Ascending aorta (tissue), 2 donors: ENCODE measurements at regions not wholly inside any gene's neighbourhood (a gene's known extent, or its start where the extent isn't known, plus 50 kb on each side); places are given as distances from the start of the nearest gene placed in this dataset.

Source experiments
- DNase-seq, 2 donors: peaks; one replicate each; pipeline ENCODE4 v3.0.0-alpha.2; 2019; ENCODE audit warnings: low spot score in 2 of 2
- H3K27ac ChIP-seq, 2 donors: fragments of 200-600 bp; sonication (generic); one replicate each; pipeline ENCODE4 v1.5.1; 2016 to 2017; ENCODE audit warnings: mild to moderate bottlenecking in 1 of 2
- H3K27me3 ChIP-seq: fragments of 200-600 bp; sonication (generic); one replicate; pipeline ENCODE4 v1.5.1; 2017
- H3K36me3 ChIP-seq, 2 donors: fragments of 200-600 bp; sonication (generic); one replicate each; pipeline ENCODE4 v1.5.1; 2016
- H3K4me1 ChIP-seq, 2 donors: fragments of 200-600 bp; sonication (generic); one replicate each; pipeline ENCODE4 v1.5.1; 2016 to 2017; ENCODE audit warnings: mild to moderate bottlenecking in 1 of 2
- H3K4me3 ChIP-seq, 2 donors: fragments of 200-600 bp; sonication (generic); one replicate each; pipeline ENCODE4 v1.5.1; 2016 to 2017; ENCODE audit warnings: mild to moderate bottlenecking in 1 of 2
- H3K9me3 ChIP-seq, 2 donors: fragments of 200-600 bp; sonication (generic); one replicate each; pipeline ENCODE4 v1.5.1; 2016
- CTCF ChIP-seq, 3 experiments: fragments of 200-600 bp in 2 of 3; fragments of 450-650 bp in 1 of 3; sonication (generic) in 2 of 3; IDR thresholded peaks; one replicate each; pipeline ENCODE4 v1.5.1; 2016 to 2019; ENCODE audit warnings: antibody characterized with exemption in 3 of 3, mild to moderate bottlenecking in 1 of 3, moderate library complexity in 1 of 3
- intact Hi-C: fragments of 100-400 bp; cut with DNase I; formaldehyde crosslinking; loops from one replicate; pipeline ENCODE4 v1.15.1; 2023

- no peak for TF ChIP-seq CTCF (IDR thresholded peaks at IDR 0.05)
Observed at GRCh38 chr13:109485136-109485794, 301.1 kb downstream of the IRS2 start.

DNA sequence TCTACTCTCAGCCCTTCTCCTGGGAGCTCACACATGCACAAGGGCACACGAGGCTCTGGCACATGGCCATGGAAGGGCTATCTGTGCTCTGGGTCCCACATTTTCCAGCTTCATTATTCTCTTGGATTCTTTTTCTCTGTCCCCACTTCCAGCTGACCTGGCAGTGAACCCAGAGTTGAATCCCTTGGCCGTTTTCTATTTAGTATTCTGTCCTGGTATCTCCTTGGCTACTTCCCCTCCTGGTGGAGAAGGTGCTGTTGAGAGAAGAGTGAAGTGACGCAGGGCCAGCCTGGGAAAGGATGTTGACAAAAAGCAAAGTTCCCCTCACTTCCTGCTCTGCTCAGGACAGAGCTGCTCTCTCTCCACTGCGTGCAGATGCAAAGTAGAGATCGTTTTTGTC, 303.1 kb downstream of the IRS2 start:
- peaks cover 0 to 7% of the 10 kb centered on the region in 2 donors for H3K9me3 ChIP-seq
- no peak overlapping the region for H3K27ac ChIP-seq
- H3K4me3 ChIP-seq: no peak overlapping the region
- no peaks in the 10 kb centered on the region for H3K36me3 ChIP-seq
- no peak for DNase-seq
- intact Hi-C loops: no loop called here
- no peaks in the 10 kb centered on the region for H3K27me3 ChIP-seq
- H3K4me1 ChIP-seq: no peaks in the 10 kb centered on the region
- no peak for TF ChIP-seq CTCF (IDR thresholded peaks at IDR 0.05)

More at GRCh38 chr13:109485136-109485794, 301.1 kb downstream of the IRS2 start:
- H3K4me1 ChIP-seq: no peaks in the 10 kb centered on the region
- intact Hi-C loops: no loop called here
- no peaks in the 10 kb centered on the region for H3K27me3 ChIP-seq
- no peak overlapping the region for H3K27ac ChIP-seq
- H3K9me3 ChIP-seq: peaks cover 0 to 7% of the 10 kb centered on the region in 2 donors
- no peak overlapping the region for H3K4me3 ChIP-seq
- H3K36me3 ChIP-seq: no peaks in the 10 kb centered on the region
- no peak for DNase-seq

- Histone ChIP-seq H3K27ac (no peak overlapping the region), H3K4me3 (no peak overlapping the region), H3K36me3 (no peaks in the 10 kb centered on the region), H3K27me3 (no peaks in the 10 kb centered on the region), H3K9me3 (no peaks in the 10 kb centered on the region), H3K4me1 (no peaks in the 10 kb centered on the region)
- TF ChIP-seq CTCF (IDR thresholded peaks at IDR 0.05): no peak
- DNase-seq: no peak
- intact Hi-C loops: no loop called here
Observed at GRCh38 chr13:109481040-109481439, 305.3 kb downstream of the IRS2 start.

- H3K9me3 ChIP-seq: no peaks in the 10 kb centered on the region
- no peak overlapping the region for H3K27ac ChIP-seq
- DNase-seq: no peak
- no peaks in the 10 kb centered on the region for H3K36me3 ChIP-seq
- H3K27me3 ChIP-seq: no peaks in the 10 kb centered on the region
- H3K4me3 ChIP-seq: no peak overlapping the region
- no peaks in the 10 kb centered on the region for H3K4me1 ChIP-seq
- intact Hi-C loops: no loop called here
- no peak for TF ChIP-seq CTCF (IDR thresholded peaks at IDR 0.05)
Observed at GRCh38 chr13:109480011-109480955, 306.1 kb downstream of the IRS2 start.

- Histone ChIP-seq H3K9me3 (no peaks in the 10 kb centered on the region), H3K4me1 (no peaks in the 10 kb centered on the region), H3K27ac (no peak overlapping the region), H3K4me3 (no peak overlapping the region), H3K27me3 (no peaks in the 10 kb centered on the region), H3K36me3 (no peaks in the 10 kb centered on the region)
- no peak for DNase-seq
- no peak for TF ChIP-seq CTCF (IDR thresholded peaks at IDR 0.05)
- intact Hi-C loops: no loop called here
Observed at GRCh38 chr13:109479534-109479933, 306.8 kb downstream of the IRS2 start.
